ENCODE measurements at regions not wholly inside any gene's neighbourhood (a gene's known extent, or its start where the extent isn't known, plus 50 kb on each side); places are given as distances from the start of the nearest gene placed in this dataset.

- TF ChIP-seq ZNF558 (CRISPR knock-in tag; IDR thresholded peaks at IDR 0.05; ENCODE audit: borderline replicate concordance) (no peak), ZNF138 (CRISPR knock-in tag; IDR thresholded peaks at IDR 0.05; ENCODE audit: low read depth) (no peak), ZHX1 (CRISPR knock-in tag; IDR thresholded peaks at IDR 0.05; ENCODE audit: low read depth) (no peak), FOSL1 (CRISPR knock-in tag; IDR thresholded peaks at IDR 0.05; ENCODE audit: borderline replicate concordance) (no peak), CHD4 (IDR thresholded peaks at IDR 0.05; ENCODE audit: borderline replicate concordance, low read length) (no peak), KLF15 (CRISPR knock-in tag; IDR thresholded peaks at IDR 0.05; ENCODE audit: borderline replicate concordance) (no peak), PRDM4 (CRISPR knock-in tag; IDR thresholded peaks at IDR 0.05; ENCODE audit: borderline replicate concordance) (no peak), ZBTB26 (CRISPR knock-in tag; IDR thresholded peaks at IDR 0.05; ENCODE audit: borderline replicate concordance) (no peak), CHD2 (IDR thresholded peaks at IDR 0.05; ENCODE audit: low read depth, low read length) (no peak), SP4 (CRISPR knock-in tag; IDR thresholded peaks at IDR 0.05) (no peak), FOXA3 (CRISPR knock-in tag; IDR thresholded peaks at IDR 0.05) (no peak), ZNF333 (CRISPR knock-in tag; IDR thresholded peaks at IDR 0.05; ENCODE audit: borderline replicate concordance) (no peak)
Observed at GRCh38 chr3:151538456-151539393, 77.9 kb upstream of the IGSF10 start.

Measured in HepG2 (cell line).